Eye (tissue), 1 donor: ENCODE measurements at regions not wholly inside any gene's neighbourhood (a gene's known extent, or its start where the extent isn't known, plus 50 kb on each side); places are given as distances from the start of the nearest gene placed in this dataset.
"Not testable (repeated sequence)": the region's sequence is repeated elsewhere in the genome, so short reads cannot be mapped to it uniquely, and the experiment has no call there.

Experiments
- DNase-seq: peaks from one replicate; pipeline ENCODE4 v3.0.0-alpha.2; 2015

DNA sequence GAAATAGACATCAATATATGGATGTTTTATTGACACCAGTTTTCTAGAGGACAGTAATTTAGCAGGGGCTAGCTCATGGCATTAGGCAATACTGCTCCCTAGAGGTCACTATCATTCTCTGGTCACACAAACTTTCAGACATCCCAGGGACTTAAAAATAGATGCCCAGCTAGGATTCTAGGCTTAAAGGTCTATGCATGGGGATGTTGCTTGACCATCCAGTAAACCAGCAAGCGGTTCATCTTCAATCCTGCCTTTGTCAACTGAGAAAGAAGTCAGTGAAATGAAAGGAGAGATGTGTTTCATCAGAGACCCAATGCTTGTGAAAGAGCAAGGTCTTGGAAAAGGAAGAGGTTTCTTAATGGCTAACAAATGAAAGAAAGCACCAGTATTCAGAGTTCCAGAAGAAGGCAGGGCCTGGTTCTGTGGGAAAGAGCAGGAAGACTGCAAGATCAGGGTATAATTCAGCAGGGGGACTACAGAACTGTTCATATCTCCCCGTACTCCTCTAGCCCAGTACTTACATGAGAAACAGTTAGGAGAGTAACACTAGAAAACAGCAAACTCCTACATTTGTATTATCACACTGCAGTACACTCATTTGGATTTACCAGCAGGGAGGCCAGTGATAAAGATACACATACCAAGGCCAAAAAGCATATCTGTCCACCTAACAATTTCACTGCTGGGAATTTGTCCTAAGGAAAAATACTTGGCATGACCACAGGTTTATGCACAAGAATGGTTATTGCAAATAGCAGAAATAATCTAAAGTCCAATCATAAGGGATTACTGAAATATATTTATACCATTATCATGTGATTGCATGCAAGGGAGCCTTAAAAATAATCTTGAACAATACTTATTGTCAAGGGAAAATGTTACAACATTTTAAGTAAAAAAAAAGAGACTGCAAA lies 151.4 kb upstream of the LAMA2 start:
- DNase-seq = peak; percentile 67

DNA sequence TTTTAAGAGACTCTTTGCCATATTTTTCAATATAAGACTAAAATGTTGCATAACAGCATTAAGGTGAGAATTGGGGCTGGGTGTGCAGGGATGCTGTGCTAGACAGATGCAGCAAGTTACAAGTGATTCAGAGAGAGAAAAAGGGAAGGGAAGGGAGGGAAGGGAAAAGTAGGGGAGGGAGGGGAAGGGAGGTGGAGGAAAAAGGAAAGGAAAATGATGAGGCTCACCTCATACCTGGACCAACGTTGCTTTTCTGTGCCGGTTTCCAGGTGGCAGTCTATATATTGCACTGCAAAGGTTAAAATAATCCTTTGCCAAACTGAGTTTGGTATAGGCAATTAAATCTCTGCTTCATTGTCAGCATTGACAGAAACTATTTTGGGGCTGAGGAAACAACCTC lies 155.4 kb upstream of the LAMA2 start:
- no peak for DNase-seq

DNA sequence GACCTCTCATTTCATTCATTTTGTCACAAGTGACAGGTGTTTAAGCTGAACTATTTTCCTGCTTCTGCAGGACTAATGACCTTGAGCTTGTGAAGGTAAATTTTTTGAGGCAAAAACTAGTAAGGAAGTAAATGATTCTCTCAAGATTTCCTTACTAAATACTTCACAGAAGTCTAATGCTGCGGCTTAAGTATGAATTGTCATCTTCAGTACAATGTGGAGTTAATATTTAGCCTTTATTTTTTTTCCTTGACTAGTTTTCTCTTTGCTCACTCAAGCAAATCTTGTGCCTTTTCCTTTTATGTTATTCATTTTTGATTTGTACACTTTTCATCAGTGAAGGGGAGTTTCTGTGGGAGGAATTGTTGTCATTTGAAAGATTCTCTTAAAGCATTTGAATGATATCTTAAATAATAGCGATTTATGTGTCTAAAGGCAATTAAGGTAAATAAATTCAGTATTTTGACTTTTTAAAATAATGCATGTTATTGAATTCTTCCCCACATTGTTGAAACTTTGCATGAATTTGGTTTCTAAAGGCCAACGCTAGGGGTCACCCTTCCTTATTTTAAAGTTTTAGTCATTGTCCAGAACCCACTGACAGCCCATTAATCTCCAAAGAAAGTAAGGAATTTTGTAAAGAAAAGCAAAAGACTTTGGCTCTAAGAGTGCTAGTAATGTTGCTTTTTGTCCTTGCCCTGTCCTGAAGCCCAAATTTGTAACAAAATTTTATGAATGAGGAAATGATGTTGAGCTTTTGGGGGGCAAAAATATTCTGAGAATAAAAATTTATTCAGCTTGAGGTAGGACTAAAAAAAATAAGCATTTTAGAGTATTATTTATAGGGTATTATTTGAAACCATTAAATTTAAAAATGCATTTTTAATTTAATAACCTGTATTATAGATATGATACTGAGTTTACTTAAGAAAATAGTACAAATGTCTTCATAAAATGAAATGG lies 157.4 kb upstream of the LAMA2 start:
- DNase-seq = peak; percentile 63

DNA sequence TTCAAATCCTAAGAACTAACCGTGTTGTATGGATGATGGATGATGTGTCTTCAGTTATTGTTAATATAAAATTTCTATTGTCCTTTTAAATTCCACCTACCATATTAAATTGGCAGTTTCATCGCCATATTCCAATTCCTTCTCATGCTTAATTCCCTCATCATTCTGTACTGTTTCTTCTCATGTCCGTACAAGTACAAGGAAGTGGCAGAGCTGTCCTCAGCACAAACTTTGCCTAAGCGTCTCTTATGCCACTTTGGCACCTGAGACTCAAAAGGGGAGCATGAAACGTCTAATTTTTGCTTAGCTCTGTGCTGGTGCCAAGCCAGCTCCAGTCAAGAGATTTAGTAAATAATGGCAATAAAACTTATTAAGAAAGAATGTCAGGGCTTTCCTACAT lies 158.2 kb upstream of the LAMA2 start:
- DNase-seq = no peak

DNA sequence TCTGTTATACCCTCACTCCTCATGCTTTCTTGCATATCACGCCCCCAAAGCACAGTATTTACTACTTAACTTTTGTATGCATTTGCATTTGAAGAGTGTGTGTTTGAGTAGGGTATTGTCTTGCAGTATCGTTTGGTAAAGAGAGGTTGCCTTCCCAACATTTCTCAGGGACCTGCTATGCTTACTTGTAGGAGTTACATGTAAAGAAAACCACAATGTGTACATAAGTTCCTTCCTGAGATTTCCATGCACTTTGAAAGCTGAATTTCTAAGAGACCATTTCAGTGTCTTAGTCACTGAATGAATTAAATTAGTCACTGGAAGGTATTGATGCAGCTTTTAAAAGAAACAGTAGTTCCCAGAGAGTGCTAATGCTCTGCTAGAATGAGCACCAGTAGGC lies 159.3 kb upstream of the LAMA2 start:
- no peak for DNase-seq

DNA sequence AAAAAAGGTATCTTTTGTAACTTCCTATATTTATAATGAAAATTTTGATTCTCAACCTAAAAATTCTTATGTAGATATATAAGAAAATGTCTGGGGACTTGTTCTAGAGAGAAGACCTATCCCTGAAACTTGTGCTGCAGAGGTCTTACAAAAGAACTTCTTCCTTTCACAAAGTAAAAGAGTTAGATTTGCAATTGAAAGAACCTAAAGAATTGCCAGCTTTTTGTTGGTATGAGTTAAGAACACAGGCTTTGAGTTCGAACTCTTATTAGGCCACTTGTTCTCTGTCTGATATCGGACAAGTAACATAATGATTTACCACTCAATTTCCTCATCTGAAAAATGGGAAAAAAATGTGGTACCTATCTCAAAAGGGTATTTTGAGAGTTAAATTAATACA lies 162.0 kb upstream of the LAMA2 start:
- DNase-seq = no peak

DNA sequence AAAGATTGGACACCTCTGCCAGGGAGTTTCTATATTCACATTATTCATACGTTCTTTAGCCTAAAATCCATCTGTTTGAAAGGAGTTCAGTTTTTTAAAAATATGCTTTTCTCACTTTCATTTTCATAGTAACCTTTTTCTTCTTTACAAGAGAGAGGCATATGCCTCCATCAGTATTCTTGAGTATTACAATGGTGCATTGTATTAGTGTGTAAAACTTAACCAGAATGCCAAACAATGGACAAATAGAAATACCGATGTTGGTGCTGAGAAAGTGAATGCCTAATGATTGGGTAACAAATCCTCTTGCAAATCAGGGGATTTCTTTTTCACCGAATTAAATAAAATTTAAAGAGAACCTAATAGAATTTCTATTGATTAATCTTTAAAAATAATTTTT lies 163.2 kb upstream of the LAMA2 start:
- no peak for DNase-seq

DNA sequence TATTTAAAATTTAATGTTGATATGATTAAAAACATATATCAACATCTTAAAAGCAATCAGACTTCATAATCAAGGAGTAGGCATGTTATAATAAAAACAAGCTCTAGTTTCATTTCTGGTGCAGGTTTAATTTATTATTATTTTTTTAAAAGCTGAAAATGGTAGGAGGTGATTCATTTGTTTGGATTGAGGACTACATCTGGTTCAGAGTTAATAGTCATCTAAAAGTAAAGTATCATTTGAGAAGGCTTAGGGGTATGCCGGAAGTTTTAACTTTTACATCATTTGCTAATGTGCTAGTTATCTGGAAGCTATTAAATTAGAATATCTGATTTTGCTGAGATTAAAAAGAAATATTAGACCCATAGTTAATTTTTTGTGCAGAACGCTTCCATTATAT lies 169.5 kb upstream of the LAMA2 start:
- no peak for DNase-seq

DNA sequence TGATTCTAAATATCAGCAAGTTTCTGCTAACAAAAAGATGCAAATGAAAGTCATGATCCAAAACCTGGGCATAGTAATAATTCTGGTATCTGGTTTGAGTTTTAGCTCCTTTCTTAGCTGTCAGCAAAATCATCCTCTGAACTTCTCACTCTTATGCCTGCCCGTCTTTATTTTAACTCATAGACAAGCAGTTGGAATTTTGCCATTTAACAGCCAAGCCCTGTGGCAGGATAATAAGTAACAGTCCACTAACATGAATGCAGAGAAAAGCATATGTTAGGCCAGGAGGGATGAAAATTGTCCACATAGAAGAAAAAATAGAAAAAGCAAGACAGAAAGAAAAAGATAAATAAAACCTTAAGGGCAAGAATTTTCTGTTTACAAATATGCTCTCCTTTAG lies 170.0 kb upstream of the LAMA2 start:
- DNase-seq = peak; percentile 30

DNA sequence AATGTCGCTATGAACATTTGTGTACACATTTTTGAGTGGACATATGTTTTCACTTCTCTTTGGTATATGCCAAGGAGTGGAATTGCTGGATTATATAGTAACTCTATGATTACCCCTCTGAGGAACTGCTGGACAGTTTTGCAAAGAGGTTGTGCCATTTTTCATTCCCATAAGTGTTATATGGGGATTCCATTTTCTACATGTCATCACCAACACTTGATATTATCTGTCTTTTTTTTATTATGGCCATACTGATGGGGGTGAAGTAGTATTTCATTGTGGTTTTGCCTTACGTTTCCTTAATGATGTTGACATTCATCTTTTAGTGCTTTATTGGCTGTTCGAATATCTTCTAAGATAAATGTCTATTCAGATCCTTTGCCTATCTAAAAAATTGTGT lies 171.8 kb upstream of the LAMA2 start:
- no peak for DNase-seq

DNA sequence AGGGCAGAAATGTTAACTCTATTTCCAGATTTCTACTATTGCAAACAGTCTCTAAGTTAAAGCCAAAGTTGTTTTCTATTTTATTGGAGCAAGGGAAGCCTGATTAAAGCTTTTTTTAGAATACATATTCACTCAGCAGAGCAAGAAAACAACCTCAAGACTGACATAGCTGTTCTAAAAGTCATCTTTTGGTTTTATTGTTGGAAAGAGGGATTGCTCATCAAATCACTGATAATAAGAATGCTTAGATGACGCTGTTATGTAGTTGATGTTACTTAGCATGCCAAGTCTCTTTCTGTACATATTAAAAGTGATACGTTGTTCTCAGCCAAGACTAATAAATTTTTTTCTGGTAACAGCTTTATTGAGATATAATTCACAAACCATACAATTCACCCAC lies 172.6 kb upstream of the LAMA2 start:
- DNase-seq = no peak

DNA sequence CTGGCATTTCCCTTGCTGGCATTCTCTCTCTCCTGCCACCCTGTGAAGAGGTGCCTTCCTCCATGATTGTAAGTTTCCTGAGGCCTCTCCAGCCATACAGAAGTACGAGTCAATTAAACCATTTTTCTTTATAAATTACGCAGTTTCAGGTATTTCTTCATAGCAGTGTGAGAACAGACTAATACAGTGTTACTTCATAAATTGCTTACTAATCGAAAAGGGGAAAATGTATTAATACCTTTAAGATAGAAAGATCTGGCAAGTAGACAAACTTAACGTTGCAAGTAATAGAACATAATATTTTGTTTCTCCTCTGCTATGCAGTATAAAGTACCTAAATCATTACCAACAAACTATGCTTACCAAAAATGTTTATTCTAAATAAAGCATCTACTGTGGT lies 178.3 kb upstream of the LAMA2 start:
- no peak for DNase-seq

DNA sequence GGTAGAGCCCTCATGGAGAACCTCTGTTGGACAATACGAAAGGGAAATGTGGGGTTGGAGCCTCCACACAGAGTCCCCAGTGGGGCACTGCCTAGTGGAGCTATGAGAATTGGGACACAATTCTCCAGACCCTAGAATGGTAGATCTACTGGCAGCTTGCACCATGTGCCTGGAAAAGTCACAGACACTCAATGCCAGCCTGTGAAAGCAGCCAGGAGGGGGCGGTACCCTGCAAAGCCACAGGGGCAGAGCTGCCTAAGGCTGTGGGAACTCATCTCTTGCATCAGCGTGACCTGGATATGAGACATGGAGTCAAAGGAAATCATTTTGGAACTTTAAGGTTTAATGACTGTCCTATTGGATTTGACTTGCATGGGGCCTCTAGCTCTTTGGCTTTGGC lies 179.1 kb upstream of the LAMA2 start:
- DNase-seq = not testable (repeated sequence)

DNA sequence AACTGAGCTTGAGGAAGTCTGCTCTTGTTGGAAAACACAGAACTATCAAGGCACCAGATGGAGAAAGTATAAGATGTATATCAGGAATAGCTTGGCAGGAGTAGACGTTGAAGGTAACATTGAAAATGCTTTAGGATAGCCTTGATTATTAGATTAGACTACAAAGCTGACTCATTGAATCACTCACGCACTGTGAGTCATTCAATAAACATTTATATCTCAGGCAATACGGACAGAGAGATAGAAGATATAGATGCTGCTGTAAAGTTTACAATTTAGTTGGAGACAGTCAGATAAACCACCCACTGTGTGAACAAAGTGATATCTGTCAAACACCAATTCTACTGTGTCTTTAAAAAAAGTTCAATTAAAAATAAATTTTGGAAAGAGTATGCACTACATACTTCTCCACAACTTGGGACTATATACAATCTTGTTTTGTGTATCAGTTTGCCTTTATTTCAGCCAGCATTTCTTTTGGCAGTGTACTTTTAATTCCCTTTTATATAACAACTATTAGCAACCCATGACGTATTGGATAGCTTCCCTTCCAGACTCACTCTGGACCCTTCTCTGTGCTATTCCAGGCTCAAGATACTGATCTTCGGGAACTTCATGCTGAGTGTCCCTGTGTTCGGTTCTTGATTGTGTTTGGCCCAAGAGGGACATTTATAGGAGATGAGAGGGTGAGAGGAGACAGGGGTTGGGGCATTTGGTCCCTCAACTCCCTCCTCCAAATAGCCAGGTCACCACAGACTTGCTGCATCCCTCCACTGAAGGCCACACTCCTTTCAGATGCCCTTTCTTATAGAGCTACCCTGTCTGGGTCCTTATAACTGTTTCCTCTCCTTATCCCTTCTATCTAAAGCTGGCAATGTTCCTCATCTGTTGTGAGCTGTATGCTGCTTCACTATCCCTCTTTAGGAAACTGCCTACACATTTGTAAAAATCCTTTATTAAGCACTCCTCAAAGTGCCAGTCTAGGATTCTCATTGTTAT lies 176.6 kb upstream of the PTPRK start:
- no peak for DNase-seq

DNA sequence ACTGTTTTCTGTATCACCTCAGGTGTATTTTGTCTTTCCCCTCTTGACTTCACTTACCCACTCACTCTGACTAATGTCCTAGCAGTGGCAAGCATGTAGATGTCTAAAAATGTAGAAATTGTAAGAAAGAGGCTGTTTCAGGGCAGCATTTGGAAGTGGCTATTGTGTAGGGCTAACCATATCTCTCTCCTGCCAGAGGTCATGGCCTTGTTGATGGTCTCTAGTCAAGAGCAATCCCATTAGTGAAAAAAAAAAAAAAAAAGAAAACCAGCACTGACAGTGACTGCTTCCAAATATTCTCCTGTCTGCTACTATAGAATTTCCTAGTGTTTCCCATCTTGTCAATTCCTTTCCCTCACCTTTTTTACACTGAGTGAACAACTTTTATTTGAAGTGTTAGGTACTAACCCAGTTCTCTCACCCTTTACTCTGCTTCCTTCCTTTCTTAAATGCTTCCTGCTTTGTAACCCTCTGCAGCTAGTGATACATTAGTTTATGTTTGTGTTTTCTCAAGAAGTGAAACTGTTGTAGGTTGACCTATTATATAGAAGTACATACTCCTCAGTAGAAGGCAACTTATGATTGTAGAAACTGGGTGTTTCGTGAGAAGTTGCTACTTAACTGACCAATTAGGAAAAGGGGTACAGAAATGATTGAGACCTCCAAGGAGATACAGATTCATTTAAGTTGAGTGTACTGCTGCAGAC lies 174.1 kb upstream of the PTPRK start:
- no peak for DNase-seq

DNA sequence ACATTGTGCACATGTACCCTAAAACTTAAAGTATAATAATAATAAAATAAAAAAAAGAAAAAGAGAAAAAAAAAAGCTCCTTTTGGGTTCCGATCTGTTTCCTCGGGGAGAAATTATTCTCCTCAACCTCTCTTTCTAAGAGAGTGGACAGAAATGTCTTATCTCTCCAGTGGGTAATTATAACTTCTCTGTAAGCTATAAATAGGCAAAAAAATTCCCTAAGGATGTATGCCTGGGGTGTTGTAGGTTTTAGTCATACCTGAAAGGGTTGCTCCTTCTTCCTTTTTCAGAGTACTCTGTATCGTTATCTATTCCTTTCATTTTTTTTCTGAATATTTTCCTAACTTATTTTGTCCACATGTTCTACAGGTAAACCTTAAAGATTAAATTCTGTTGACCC lies 169.7 kb upstream of the PTPRK start:
- no peak for DNase-seq

DNA sequence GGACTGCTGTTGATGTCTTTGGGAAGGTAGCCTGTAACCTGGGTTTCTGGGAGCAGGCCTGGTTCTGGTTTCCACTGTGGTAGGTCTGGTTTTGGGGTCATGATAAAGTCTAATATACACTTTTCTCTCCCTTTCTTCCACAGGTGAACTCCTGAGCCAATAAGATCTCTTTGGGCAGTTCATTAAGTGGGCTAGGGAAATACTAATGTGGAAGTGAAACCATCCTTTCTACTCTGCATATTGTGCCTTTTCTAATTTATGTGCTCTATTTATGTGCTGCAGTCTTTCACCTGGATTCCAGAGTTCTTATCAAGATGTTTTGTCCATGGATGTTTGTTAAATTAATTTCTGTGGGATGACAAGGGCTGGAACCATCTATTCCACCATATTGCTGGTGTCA lies 165.7 kb upstream of the PTPRK start:
- DNase-seq = no peak

DNA sequence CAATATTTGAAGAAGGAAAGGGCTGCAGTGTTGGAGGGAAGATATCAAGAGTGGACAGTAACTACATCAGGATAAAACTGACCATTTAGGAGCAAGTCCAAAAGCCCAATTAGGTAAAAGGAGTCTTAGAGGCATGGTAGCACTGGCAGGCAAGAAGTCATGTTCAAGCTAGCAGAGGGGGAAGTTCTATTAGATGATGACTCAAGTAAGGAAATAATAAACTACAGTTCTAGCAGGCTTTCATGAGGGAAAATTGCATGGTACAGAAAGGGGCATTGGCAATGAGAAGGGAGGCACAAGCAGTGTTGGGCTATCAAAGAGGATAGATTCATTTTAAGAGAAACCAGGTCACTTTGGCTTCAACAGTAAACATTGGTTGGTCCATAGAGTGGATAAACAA lies 156.1 kb upstream of the PTPRK start:
- no peak for DNase-seq

DNA sequence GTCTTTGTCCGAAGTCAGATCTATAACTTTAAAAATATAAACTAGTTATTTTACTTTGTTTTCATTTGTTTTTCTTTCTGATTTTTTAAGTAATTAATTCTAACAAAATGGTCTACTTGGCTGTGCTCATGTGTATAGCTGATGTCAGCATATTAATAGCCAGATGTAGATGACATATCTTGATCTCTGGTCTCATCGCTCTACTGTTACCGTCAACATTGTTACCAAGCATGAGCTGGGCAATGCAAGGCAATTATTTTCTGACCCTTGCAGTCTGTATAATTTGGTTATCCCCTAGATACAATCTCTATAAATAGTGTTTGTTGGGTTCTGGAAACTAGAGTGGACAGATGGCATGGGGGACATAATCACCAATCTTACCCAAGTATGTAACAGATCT lies 151.6 kb upstream of the PTPRK start:
- no peak for DNase-seq

DNA sequence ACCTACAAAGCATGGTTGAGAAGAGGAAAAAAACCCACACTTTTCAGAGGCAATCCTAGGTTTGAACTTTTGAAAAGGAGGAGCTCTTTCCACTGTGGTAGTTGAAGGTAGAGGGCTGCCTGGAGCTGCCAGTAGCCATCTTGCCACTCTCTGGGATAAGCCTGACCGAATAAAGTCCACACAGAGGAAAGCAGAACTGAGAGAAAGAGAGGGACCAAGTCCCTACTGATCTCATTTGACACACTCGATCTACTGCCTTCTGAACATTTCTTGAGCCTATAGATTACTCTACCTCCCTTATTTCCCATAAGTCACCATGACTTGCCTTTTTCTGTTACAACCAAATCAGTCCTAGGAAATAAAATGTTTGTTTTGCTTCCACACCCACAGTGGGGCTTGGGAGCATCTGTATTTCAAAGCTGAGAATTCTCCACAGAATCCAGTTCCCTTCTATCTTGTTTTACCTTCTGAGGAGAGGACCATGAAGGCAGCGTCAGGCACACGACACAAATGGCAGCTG lies 147.0 kb upstream of the PTPRK start:
- no peak for DNase-seq

DNA sequence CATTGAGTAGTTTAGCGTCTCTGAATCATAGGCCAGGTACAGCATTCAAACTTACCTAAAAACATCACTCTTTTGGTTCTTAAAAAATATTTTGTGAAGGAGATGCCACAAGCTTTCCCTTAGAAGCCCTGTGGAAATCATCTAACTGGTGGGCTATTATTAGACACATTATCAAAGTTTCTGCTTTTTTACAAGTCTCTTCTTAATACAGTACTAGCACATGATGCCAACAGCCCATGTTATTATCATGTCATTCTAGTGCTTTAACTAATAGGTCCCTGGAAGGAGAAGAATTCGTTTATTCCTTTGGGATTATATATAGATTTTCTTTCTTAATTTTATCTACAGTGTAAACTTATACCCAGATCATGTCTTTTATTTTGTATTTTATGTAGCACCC lies 146.0 kb upstream of the PTPRK start:
- no peak for DNase-seq

DNA sequence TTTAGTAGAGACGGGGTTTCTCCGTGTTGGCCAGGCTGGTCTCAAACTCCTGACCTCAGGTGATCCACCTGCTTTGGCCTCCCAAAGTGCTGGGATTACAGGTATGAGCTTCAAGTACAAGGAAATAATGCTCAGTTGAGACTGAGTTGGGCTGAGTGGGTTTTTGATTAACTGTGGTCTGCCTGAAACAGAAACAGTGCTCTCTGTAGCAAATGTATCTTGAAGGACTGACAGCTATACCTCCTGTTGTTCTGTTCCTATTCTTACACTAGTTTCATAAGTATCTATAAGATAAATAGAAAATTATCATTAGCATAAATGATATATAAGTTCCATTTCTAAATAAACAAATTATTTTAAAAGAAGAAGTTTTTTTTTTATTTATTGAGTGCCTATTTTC lies 142.8 kb upstream of the PTPRK start:
- no peak for DNase-seq
